ENCODE measurements at regions not wholly inside any gene's neighbourhood (a gene's known extent, or its start where the extent isn't known, plus 50 kb on each side); places are given as distances from the start of the nearest gene placed in this dataset.

- no peak for DNase-seq
Observed at GRCh38 chr11:127462065-127462344, 461.4 kb upstream of the KIRREL3 start.

- no peak for DNase-seq
Observed at GRCh38 chr11:127461241-127462064, 460.9 kb upstream of the KIRREL3 start.

- no peak for DNase-seq
Observed at GRCh38 chr11:127458561-127458960, 458.0 kb upstream of the KIRREL3 start.

GRCh38 chr11:127454856-127455255, 454.3 kb upstream of the KIRREL3 start:
- no peak for DNase-seq

- no peak for DNase-seq
Observed at GRCh38 chr11:127452533-127452932, 452.0 kb upstream of the KIRREL3 start.

- DNase-seq, result no peak
Observed at GRCh38 chr11:127451861-127452260, 451.3 kb upstream of the KIRREL3 start.

GRCh38 chr11:127448101-127448500, 447.5 kb upstream of the KIRREL3 start:
- no peak for DNase-seq

GRCh38 chr11:127445476-127445875, 444.9 kb upstream of the KIRREL3 start:
- DNase-seq, result no peak

- no peak for DNase-seq
Observed at GRCh38 chr11:127443297-127443696, 442.7 kb upstream of the KIRREL3 start.

- DNase-seq, result no peak
Observed at GRCh38 chr11:127440616-127441015, 440.0 kb upstream of the KIRREL3 start.

GRCh38 chr11:127425281-127425680, 424.7 kb upstream of the KIRREL3 start:
- no peak for DNase-seq

GRCh38 chr11:127424661-127425060, 424.1 kb upstream of the KIRREL3 start:
- no peak for DNase-seq

GRCh38 chr11:127420139-127420538, 419.6 kb upstream of the KIRREL3 start:
- no peak for DNase-seq

- DNase-seq, result no peak
Observed at GRCh38 chr11:127412722-127413380, 412.3 kb upstream of the KIRREL3 start.

- no peak for DNase-seq
Observed at GRCh38 chr11:127412234-127412633, 411.7 kb upstream of the KIRREL3 start.

- no peak for DNase-seq
Observed at GRCh38 chr11:127411283-127411682, 410.7 kb upstream of the KIRREL3 start.

GRCh38 chr11:127395034-127395433, 394.5 kb upstream of the KIRREL3 start:
- DNase-seq, result no peak

GRCh38 chr11:127393460-127393997, 393.0 kb upstream of the KIRREL3 start:
- no peak for DNase-seq

- DNase-seq, result no peak
Observed at GRCh38 chr11:127392575-127392974, 392.0 kb upstream of the KIRREL3 start.

- no peak for DNase-seq
Observed at GRCh38 chr11:127390465-127390864, 389.9 kb upstream of the KIRREL3 start.

- no peak for DNase-seq
Observed at GRCh38 chr11:127385071-127385470, 384.5 kb upstream of the KIRREL3 start.

GRCh38 chr11:127383026-127383425, 382.5 kb upstream of the KIRREL3 start:
- DNase-seq, result no peak

GRCh38 chr11:127381247-127381646, 380.7 kb upstream of the KIRREL3 start:
- DNase-seq, result no peak

- DNase-seq, result no peak
Observed at GRCh38 chr11:127379686-127380085, 379.1 kb upstream of the KIRREL3 start.

Data from inflammatory macrophage (primary cell).